WTC11 (cell line): ENCODE measurements at regions not wholly inside any gene's neighbourhood (a gene's known extent, or its start where the extent isn't known, plus 50 kb on each side); places are given as distances from the start of the nearest gene placed in this dataset.

Source experiments
- ATAC-seq: fragments of 200-7000 bp; cut with Tn5 transposase; 2 replicates; pipeline ENCODE4 v1.10.0; 2021; ENCODE audit warnings: mild to moderate bottlenecking, moderate library complexity
- CTCF ChIA-PET: fragments of 300-600 bp; sonication (Branson Sonifier 250); formaldehyde crosslinking; loops from one replicate; lab custom pipeline; 2021; ENCODE audit warnings: antibody characterized with exemption; lab: Charles Lee
- POLR2A ChIA-PET: fragments of 350-600 bp; sonication (Branson Sonifier 250); formaldehyde crosslinking; loops from one replicate; lab custom pipeline; 2021; ENCODE audit warnings: antibody characterized with exemption; lab: Charles Lee
- DNase-seq: peaks from one replicate; pipeline ENCODE4 v3.0.0; 2021; ENCODE audit warnings: low spot score
- H3K27ac Mint-ChIP-seq: 2 replicates; pipeline ENCODE4 v1.8.0; 2021; ENCODE audit warnings: mixed read lengths
- H3K27me3 Mint-ChIP-seq: 2 replicates; pipeline ENCODE4 v1.8.0; 2021; ENCODE audit warnings: low read depth, mild to moderate bottlenecking, moderate library complexity, mixed read lengths
- H3K36me3 Mint-ChIP-seq: 2 replicates; pipeline ENCODE4 v1.8.0; 2021; ENCODE audit warnings: mixed read lengths
- H3K4me1 Mint-ChIP-seq: 2 replicates; pipeline ENCODE4 v1.8.0; 2022; ENCODE audit warnings: mixed read lengths
- H3K4me3 Mint-ChIP-seq: 2 replicates; pipeline ENCODE4 v1.8.0; 2021; ENCODE audit warnings: mild to moderate bottlenecking, moderate library complexity, mixed read lengths
- H3K9me3 Mint-ChIP-seq: 2 replicates; pipeline ENCODE4 v1.8.0; 2021; ENCODE audit warnings: mixed read lengths
- ATF1 ChIP-seq: sonication (generic); formaldehyde crosslinking; IDR thresholded peaks from 2 replicates; pipeline ENCODE4 v1.8.1; 2023; ENCODE audit warnings: mild to moderate bottlenecking, moderate library complexity, missing genetic modification reagents
- ATF3 ChIP-seq: sonication (generic); formaldehyde crosslinking; conservative IDR thresholded peaks from 2 replicates; pipeline ENCODE4 v1.8.1; 2022; ENCODE audit warnings: mild to moderate bottlenecking, missing genetic modification reagents
- CBFB ChIP-seq: sonication (generic); formaldehyde crosslinking; IDR thresholded peaks from 2 replicates; pipeline ENCODE4 v1.8.1; 2022; ENCODE audit warnings: mild to moderate bottlenecking, low read depth, missing genetic modification reagents
- CDX4 ChIP-seq: fragments of 250-450 bp; sonication (Bioruptor Pico); IDR thresholded peaks from 2 replicates; pipeline ENCODE4 v1.9.0; 2021; ENCODE audit warnings: moderate library complexity, mild to moderate bottlenecking, inconsistent platforms, borderline replicate concordance
- CREM ChIP-seq: sonication (generic); formaldehyde crosslinking; IDR thresholded peaks from 2 replicates; pipeline ENCODE4 v1.8.1; 2022; ENCODE audit warnings: mild to moderate bottlenecking, missing genetic modification reagents, moderate library complexity
- E2F1 ChIP-seq: sonication (generic); formaldehyde crosslinking; IDR thresholded peaks from 2 replicates; pipeline ENCODE4 v1.8.0; 2022; ENCODE audit warnings: mild to moderate bottlenecking, missing genetic modification reagents
- ELF4 ChIP-seq: sonication (generic); formaldehyde crosslinking; IDR thresholded peaks from 2 replicates; pipeline ENCODE4 v1.8.1; 2022; ENCODE audit warnings: low read depth, mild to moderate bottlenecking, moderate library complexity, missing genetic modification reagents
- ERG ChIP-seq: fragments of 250-450 bp; sonication (Bioruptor Pico); IDR thresholded peaks from 2 replicates; pipeline ENCODE4 v1.8.0; 2021; ENCODE audit warnings: mild to moderate bottlenecking
- ESRRA ChIP-seq: sonication (generic); formaldehyde crosslinking; IDR thresholded peaks from 2 replicates; pipeline ENCODE4 v1.8.1; 2022; ENCODE audit warnings: mild to moderate bottlenecking, missing genetic modification reagents, borderline replicate concordance
- ETV6 ChIP-seq: sonication (generic); formaldehyde crosslinking; IDR thresholded peaks from 2 replicates; pipeline ENCODE4 v1.8.1; 2022; ENCODE audit warnings: mild to moderate bottlenecking, missing genetic modification reagents
- IRF1 ChIP-seq: sonication (generic); formaldehyde crosslinking; IDR thresholded peaks from 2 replicates; pipeline ENCODE4 v1.8.0; 2023; ENCODE audit warnings: missing genetic modification reagents
- JUN ChIP-seq: sonication (generic); formaldehyde crosslinking; IDR thresholded peaks from 2 replicates; pipeline ENCODE4 v1.8.0; 2023; ENCODE audit warnings: mild to moderate bottlenecking, missing genetic modification reagents
- MAX ChIP-seq: sonication (generic); formaldehyde crosslinking; IDR thresholded peaks from 2 replicates; pipeline ENCODE4 v1.8.0; 2022; ENCODE audit warnings: mild to moderate bottlenecking, missing genetic modification reagents
- MXD4 ChIP-seq: fragments of 250-450 bp; sonication (Bioruptor Pico); IDR thresholded peaks from 2 replicates; pipeline ENCODE4 v1.8.0; 2021; ENCODE audit warnings: mild to moderate bottlenecking, moderate library complexity, borderline replicate concordance
- NFYB ChIP-seq: sonication (generic); formaldehyde crosslinking; conservative IDR thresholded peaks from 2 replicates; pipeline ENCODE4 v1.8.0; 2022; ENCODE audit warnings: low read depth, missing genetic modification reagents
- TEAD1 ChIP-seq: sonication (generic); formaldehyde crosslinking; IDR thresholded peaks from 2 replicates; pipeline ENCODE4 v1.8.0; 2022; ENCODE audit warnings: mild to moderate bottlenecking, missing genetic modification reagents
- USF2 ChIP-seq: sonication (generic); formaldehyde crosslinking; IDR thresholded peaks from 2 replicates; pipeline ENCODE4 v1.8.1; 2023; ENCODE audit warnings: mild to moderate bottlenecking, missing genetic modification reagents, moderate library complexity
- ZNF138 ChIP-seq: sonication (generic); formaldehyde crosslinking; conservative IDR thresholded peaks from 2 replicates; pipeline ENCODE4 v1.8.1; 2022; ENCODE audit warnings: mild to moderate bottlenecking, moderate library complexity, missing genetic modification reagents
- ZNF219 ChIP-seq: sonication (generic); formaldehyde crosslinking; IDR thresholded peaks from 2 replicates; pipeline ENCODE4 v1.8.0; 2023; ENCODE audit warnings: missing genetic modification reagents, mild to moderate bottlenecking, borderline replicate concordance
- ZNF263 ChIP-seq: sonication (generic); formaldehyde crosslinking; IDR thresholded peaks from 2 replicates; pipeline ENCODE4 v1.8.1; 2022; ENCODE audit warnings: low read depth, mild to moderate bottlenecking, moderate library complexity, missing genetic modification reagents
- ZNF512 ChIP-seq: sonication (generic); formaldehyde crosslinking; IDR thresholded peaks from 2 replicates; pipeline ENCODE4 v1.8.1; 2022; ENCODE audit warnings: missing genetic modification reagents, borderline replicate concordance
- ZSCAN18 ChIP-seq: fragments of 250-450 bp; sonication (Bioruptor Pico); IDR thresholded peaks from 2 replicates; pipeline ENCODE4 v2.1.2; 2022; ENCODE audit warnings: mild to moderate bottlenecking, moderate library complexity

GRCh38 chr7:33814400-33814799, 90.9 kb upstream of the BMPER start (continued):
- TF ChIP-seq ELF4 (CRISPR knock-in tag) (no peak), CDX4 (CRISPR knock-in tag) (no peak), ZNF512 (CRISPR knock-in tag) (no peak), MAX (CRISPR knock-in tag) (no peak), ERG (CRISPR knock-in tag) (no peak), NFYB (CRISPR knock-in tag) (no peak)

GRCh38 chr7:33814936-33815335, 90.4 kb upstream of the BMPER start:
- Mint-ChIP-seq H3K27ac (no peak overlapping the region), H3K4me3 (no peak overlapping the region), H3K27me3 (no peaks in the 10 kb centered on the region), H3K4me1 (no peaks in the 10 kb centered on the region), H3K9me3 (peaks cover 15% of the 10 kb centered on the region), H3K36me3 (peaks cover 3% of the 10 kb centered on the region; the same call in 1 of the 2 replicates)
- no peak for TF ChIP-seq MXD4 (CRISPR knock-in tag)
- TF ChIP-seq ZNF138 (CRISPR knock-in tag), result no peak
- TF ChIP-seq ZSCAN18, result no peak
- no peak for TF ChIP-seq TEAD1 (CRISPR knock-in tag)
- TF ChIP-seq E2F1, result no peak
- TF ChIP-seq ZNF219 (CRISPR knock-in tag), result no peak
- no peak for TF ChIP-seq CDX4 (CRISPR knock-in tag)
- no peak for TF ChIP-seq MAX (CRISPR knock-in tag)
- no peak for TF ChIP-seq ATF3 (CRISPR knock-in tag)
- no peak for TF ChIP-seq ERG (CRISPR knock-in tag)
- no peak for TF ChIP-seq IRF1
- TF ChIP-seq ZNF263, result no peak
- no peak for TF ChIP-seq CBFB
- no peak for TF ChIP-seq JUN
- TF ChIP-seq CREM (CRISPR knock-in tag), result no peak
- no peak for TF ChIP-seq USF2 (CRISPR knock-in tag)
- TF ChIP-seq ETV6 (CRISPR knock-in tag), result no peak
- TF ChIP-seq ESRRA (CRISPR knock-in tag), result no peak
- TF ChIP-seq NFYB (CRISPR knock-in tag), result no peak
- no peak for TF ChIP-seq ATF1
- ATAC-seq (no peak), DNase-seq (no peak)
- POLR2A ChIA-PET, result no interaction called here
- CTCF ChIA-PET, result interaction anchor here (1.0 to 1.4 kb wide), 2 partner anchors 22 to 118 kb away, joined by 3 to 4 read pairs; no protein-coding TSS in a partner anchor
